Glutamatergic neuron (in vitro differentiated cells): ENCODE measurements at regions not wholly inside any gene's neighbourhood (a gene's known extent, or its start where the extent isn't known, plus 50 kb on each side); places are given as distances from the start of the nearest gene placed in this dataset.
"Not testable (repeated sequence)": the region's sequence is repeated elsewhere in the genome, so short reads cannot be mapped to it uniquely, and the experiment has no call there.

Experiments
- DNase-seq: peaks from one replicate; pipeline ENCODE4 v3.0.0; 2022
- H3K27ac Mint-ChIP-seq: one replicate; pipeline ENCODE4 v1.8.0; 2020; ENCODE audit warnings: mild to moderate bottlenecking, mixed read lengths, inconsistent platforms; ENCODE audit not compliant: unreplicated experiment
- H3K27me3 Mint-ChIP-seq: one replicate; pipeline ENCODE4 v1.8.0; 2020; ENCODE audit warnings: mild to moderate bottlenecking, moderate library complexity, mixed read lengths, inconsistent platforms; ENCODE audit not compliant: unreplicated experiment
- H3K36me3 Mint-ChIP-seq: one replicate; pipeline ENCODE4 v1.8.0; 2020; ENCODE audit warnings: mild to moderate bottlenecking, mixed read lengths, inconsistent platforms; ENCODE audit not compliant: unreplicated experiment
- H3K4me1 Mint-ChIP-seq: one replicate; pipeline ENCODE4 v1.8.0; 2020; ENCODE audit warnings: mild to moderate bottlenecking, low read depth, mixed read lengths, inconsistent platforms; ENCODE audit not compliant: unreplicated experiment
- H3K4me3 Mint-ChIP-seq: one replicate; pipeline ENCODE4 v1.8.0; 2020; ENCODE audit warnings: mild to moderate bottlenecking, mixed read lengths, inconsistent platforms; ENCODE audit not compliant: unreplicated experiment
- H3K9me3 Mint-ChIP-seq: one replicate; pipeline ENCODE4 v1.8.0; 2020; ENCODE audit warnings: mild to moderate bottlenecking, moderate library complexity, mixed read lengths, inconsistent platforms; ENCODE audit not compliant: unreplicated experiment
- CTCF ChIP-seq: fragments of 200-600 bp; sonication (generic); IDR thresholded peaks from one replicate; pipeline ENCODE4 v1.5.0; 2021; ENCODE audit not compliant: partially characterized antibody, unreplicated experiment

- Mint-ChIP-seq H3K27me3 (no peaks in the 10 kb centered on the region), H3K9me3 (no peaks in the 10 kb centered on the region), H3K27ac (no peak overlapping the region), H3K4me3 (no peak overlapping the region), H3K4me1 (no peaks in the 10 kb centered on the region), H3K36me3 (no peaks in the 10 kb centered on the region)
- no peak for DNase-seq
- no peak for TF ChIP-seq CTCF
These were observed 590.8 kb upstream of the SPRY2 start for GRCh38 chr13:80931766-80932165.

GRCh38 chr13:80931118-80931517 lies 590.2 kb upstream of the SPRY2 start:
- Mint-ChIP-seq H3K4me1 (no peaks in the 10 kb centered on the region), H3K36me3 (no peaks in the 10 kb centered on the region), H3K9me3 (no peaks in the 10 kb centered on the region), H3K27me3 (no peaks in the 10 kb centered on the region), H3K27ac (no peak overlapping the region), H3K4me3 (no peak overlapping the region)
- DNase-seq: no peak
- no peak for TF ChIP-seq CTCF

- no peaks in the 10 kb centered on the region for H3K36me3 Mint-ChIP-seq
- TF ChIP-seq CTCF: no peak
- no peaks in the 10 kb centered on the region for H3K27me3 Mint-ChIP-seq
- H3K4me1 Mint-ChIP-seq: no peaks in the 10 kb centered on the region
- H3K27ac Mint-ChIP-seq: no peak overlapping the region
- no peak for DNase-seq
- no peaks in the 10 kb centered on the region for H3K9me3 Mint-ChIP-seq
- H3K4me3 Mint-ChIP-seq: no peak overlapping the region
These were observed 587.3 kb upstream of the SPRY2 start for GRCh38 chr13:80928241-80928640.

- not testable (repeated sequence) for H3K36me3 Mint-ChIP-seq, H3K27me3 Mint-ChIP-seq, DNase-seq, H3K27ac Mint-ChIP-seq, H3K4me1 Mint-ChIP-seq, H3K9me3 Mint-ChIP-seq, H3K4me3 Mint-ChIP-seq
These were observed 585.1 kb upstream of the SPRY2 start for GRCh38 chr13:80926024-80926423.

- no peak for TF ChIP-seq CTCF
- Mint-ChIP-seq H3K36me3 (no peaks in the 10 kb centered on the region), H3K9me3 (no peaks in the 10 kb centered on the region), H3K27ac (no peak overlapping the region), H3K27me3 (no peaks in the 10 kb centered on the region), H3K4me3 (no peak overlapping the region), H3K4me1 (no peaks in the 10 kb centered on the region)
- DNase-seq: no peak
These were observed 583.7 kb upstream of the SPRY2 start for GRCh38 chr13:80924596-80924995.

GRCh38 chr13:80923907-80924306 lies 583.0 kb upstream of the SPRY2 start:
- Mint-ChIP-seq H3K4me1 (no peaks in the 10 kb centered on the region), H3K9me3 (no peaks in the 10 kb centered on the region), H3K27me3 (no peaks in the 10 kb centered on the region), H3K27ac (no peak overlapping the region), H3K36me3 (no peaks in the 10 kb centered on the region), H3K4me3 (no peak overlapping the region)
- no peak for TF ChIP-seq CTCF
- no peak for DNase-seq
